GM20000 (cell line): ENCODE measurements at regions not wholly inside any gene's neighbourhood (a gene's known extent, or its start where the extent isn't known, plus 50 kb on each side); places are given as distances from the start of the nearest gene placed in this dataset.

Experiments used
- DNase-seq: peaks from one replicate; pipeline ENCODE4 v3.0.0; 2012; ENCODE audit warnings: low spot score
- CTCF ChIP-seq: IDR thresholded peaks from 2 replicates; pipeline ENCODE4 v1.5.1; 2012; ENCODE audit warnings: mild to moderate bottlenecking, control low read depth; ENCODE audit errors: extremely low read depth, missing control alignments

GRCh38 chr4:144901141-144901540, 196.9 kb downstream of the ANAPC10 start:
- DNase-seq: no peak
- no peak for TF ChIP-seq CTCF

GRCh38 chr4:144902614-144903013, 195.4 kb downstream of the ANAPC10 start:
- DNase-seq: peak; percentile 10
- no peak for TF ChIP-seq CTCF

GRCh38 chr4:144903953-144904711, 193.9 kb downstream of the ANAPC10 start:
- no peak for DNase-seq
- no peak for TF ChIP-seq CTCF

- TF ChIP-seq CTCF: no peak
These were observed 192.7 kb downstream of the ANAPC10 start for GRCh38 chr4:144905286-144905685.

GRCh38 chr4:144906181-144906925, 191.6 kb downstream of the ANAPC10 start:
- TF ChIP-seq CTCF: no peak
- no peak for DNase-seq

More at GRCh38 chr4:144905286-144905685, 192.7 kb downstream of the ANAPC10 start:
- DNase-seq: no peak

GRCh38 chr4:144910723-144911122, 187.3 kb downstream of the ANAPC10 start:
- no peak for TF ChIP-seq CTCF
- DNase-seq: no peak
